ENCODE measurements at regions not wholly inside any gene's neighbourhood (a gene's known extent, or its start where the extent isn't known, plus 50 kb on each side); places are given as distances from the start of the nearest gene placed in this dataset.

DNA sequence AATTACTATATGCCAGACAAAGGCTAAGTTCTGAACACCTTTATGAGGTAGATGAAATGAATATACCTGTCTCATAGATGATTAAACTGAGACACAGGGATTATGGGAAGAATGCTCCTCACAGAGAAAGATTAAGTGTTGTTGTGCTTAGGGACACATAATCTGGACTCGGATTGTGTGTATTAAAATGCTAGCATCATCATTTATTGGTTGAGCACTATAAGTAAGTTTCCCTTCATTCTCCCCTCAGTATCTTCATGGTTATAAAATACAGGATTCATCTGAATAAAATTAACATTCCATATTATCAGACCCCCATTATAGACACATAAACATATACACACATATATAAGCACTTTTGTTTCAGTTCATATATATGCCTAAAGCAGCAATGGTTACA is 463.5 kb downstream of the PPP4R3C start:
- no peaks in the 10 kb centered on the region for H3F3A ChIP-seq (ENCODE audit: control insufficient read depth, insufficient read depth)
- H3K79me2 ChIP-seq (ENCODE audit: control insufficient read depth, low read length), result no peaks in the 10 kb centered on the region
- no peaks in the 10 kb centered on the region for H3K9me2 ChIP-seq (replicated peaks; ENCODE audit: control insufficient read depth, low read length)
- no peaks in the 10 kb centered on the region for H3K9me3 ChIP-seq (ENCODE audit: control insufficient read depth, insufficient read depth, low read length)
- no peaks in the 10 kb centered on the region for H3K4me1 ChIP-seq (ENCODE audit: control insufficient read depth, low read length)
- H3K27ac ChIP-seq (ENCODE audit: low read depth, low read length), result no peak overlapping the region
- TF ChIP-seq, protein P1, sequence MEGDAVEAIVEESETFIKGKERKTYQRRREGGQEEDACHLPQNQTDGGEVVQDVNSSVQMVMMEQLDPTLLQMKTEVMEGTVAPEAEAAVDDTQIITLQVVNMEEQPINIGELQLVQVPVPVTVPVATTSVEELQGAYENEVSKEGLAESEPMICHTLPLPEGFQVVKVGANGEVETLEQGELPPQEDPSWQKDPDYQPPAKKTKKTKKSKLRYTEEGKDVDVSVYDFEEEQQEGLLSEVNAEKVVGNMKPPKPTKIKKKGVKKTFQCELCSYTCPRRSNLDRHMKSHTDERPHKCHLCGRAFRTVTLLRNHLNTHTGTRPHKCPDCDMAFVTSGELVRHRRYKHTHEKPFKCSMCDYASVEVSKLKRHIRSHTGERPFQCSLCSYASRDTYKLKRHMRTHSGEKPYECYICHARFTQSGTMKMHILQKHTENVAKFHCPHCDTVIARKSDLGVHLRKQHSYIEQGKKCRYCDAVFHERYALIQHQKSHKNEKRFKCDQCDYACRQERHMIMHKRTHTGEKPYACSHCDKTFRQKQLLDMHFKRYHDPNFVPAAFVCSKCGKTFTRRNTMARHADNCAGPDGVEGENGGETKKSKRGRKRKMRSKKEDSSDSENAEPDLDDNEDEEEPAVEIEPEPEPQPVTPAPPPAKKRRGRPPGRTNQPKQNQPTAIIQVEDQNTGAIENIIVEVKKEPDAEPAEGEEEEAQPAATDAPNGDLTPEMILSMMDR (IDR thresholded peaks at IDR 0.05; ENCODE audit: low read depth, low read length, poor library complexity, severe bottlenecking), result no peak
- no peak for TF ChIP-seq EZH2phosphoT487 (IDR thresholded peaks at IDR 0.05; ENCODE audit: borderline replicate concordance, low read length)
- no peaks in the 10 kb centered on the region for H3K27me3 ChIP-seq (ENCODE audit: control insufficient read depth, low read length)
- H3K4me2 ChIP-seq (ENCODE audit: low read length), result no peak overlapping the region
- no peaks in the 10 kb centered on the region for H3K36me3 ChIP-seq (ENCODE audit: control insufficient read depth, low read length)
- no peak overlapping the region for H3K4me3 ChIP-seq (ENCODE audit: low read length)
- H4K20me1 ChIP-seq (ENCODE audit: control insufficient read depth, insufficient read depth, low read depth, low read length), result no peaks in the 10 kb centered on the region

DNA sequence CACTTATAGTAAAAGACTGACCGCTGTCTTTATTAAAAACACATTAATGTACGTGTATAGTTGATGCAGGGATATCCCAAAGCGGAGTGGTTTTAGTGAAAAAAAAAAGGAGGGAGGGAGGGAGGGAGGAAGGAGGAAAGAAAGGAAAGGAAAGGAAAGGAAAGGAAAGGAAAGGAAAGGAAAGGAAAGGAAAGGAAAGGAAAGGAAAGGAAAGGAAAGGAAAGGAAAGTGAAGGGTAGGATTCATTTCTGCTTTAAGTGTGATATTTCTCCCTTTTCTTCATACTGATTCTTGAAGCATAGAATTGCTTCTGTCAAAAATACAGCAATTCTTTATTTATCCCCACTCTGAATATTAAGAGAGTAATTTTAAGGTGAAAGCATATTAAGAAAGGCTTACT is 504.9 kb downstream of the PPP4R3C start:
- Histone ChIP-seq H3K4me1 (ENCODE audit: control insufficient read depth, low read length) (no peaks in the 10 kb centered on the region), H3K4me2 (ENCODE audit: low read length) (no peak overlapping the region), H4K20me1 (ENCODE audit: control insufficient read depth, insufficient read depth, low read depth, low read length) (no peaks in the 10 kb centered on the region), H3K79me2 (ENCODE audit: control insufficient read depth, low read length) (no peaks in the 10 kb centered on the region), H3K27ac (ENCODE audit: low read depth, low read length) (no peak overlapping the region), H3K9me2 (replicated peaks; ENCODE audit: control insufficient read depth, low read length) (no peaks in the 10 kb centered on the region), H3K27me3 (ENCODE audit: control insufficient read depth, low read length) (no peaks in the 10 kb centered on the region), H3K36me3 (ENCODE audit: control insufficient read depth, low read length) (no peaks in the 10 kb centered on the region), H3F3A (ENCODE audit: control insufficient read depth, insufficient read depth) (no peaks in the 10 kb centered on the region), H3K4me3 (ENCODE audit: low read length) (no peak overlapping the region), H3K9me3 (ENCODE audit: control insufficient read depth, insufficient read depth, low read length) (no peaks in the 10 kb centered on the region)
- TF ChIP-seq, protein P1 (IDR thresholded peaks at IDR 0.05; ENCODE audit: low read depth, low read length, poor library complexity, severe bottlenecking), result no peak
- TF ChIP-seq EZH2phosphoT487 (IDR thresholded peaks at IDR 0.05; ENCODE audit: borderline replicate concordance, low read length), result no peak

DNA sequence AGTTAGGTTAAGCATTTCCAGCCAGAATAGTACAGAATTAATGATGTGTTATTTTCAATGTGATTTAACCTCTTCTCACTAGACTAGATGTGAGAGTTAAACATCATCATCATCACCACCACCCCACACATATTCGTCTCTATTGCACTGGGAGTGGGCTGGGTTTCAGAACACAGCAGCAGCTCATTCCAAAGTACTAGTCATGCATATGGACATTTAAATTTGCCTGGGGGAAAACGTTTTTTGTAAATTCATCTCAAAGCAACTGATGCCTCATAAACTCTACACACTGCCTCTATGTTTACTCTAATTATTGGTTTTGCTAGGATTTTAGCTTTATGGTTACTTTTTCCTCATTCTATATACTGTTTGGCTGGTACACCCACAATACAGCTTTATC is 509.1 kb downstream of the PPP4R3C start:
- Histone ChIP-seq H3K4me1 (ENCODE audit: control insufficient read depth, low read length) (no peaks in the 10 kb centered on the region), H3K27me3 (ENCODE audit: control insufficient read depth, low read length) (no peaks in the 10 kb centered on the region), H3F3A (ENCODE audit: control insufficient read depth, insufficient read depth) (no peaks in the 10 kb centered on the region), H3K9me2 (replicated peaks; ENCODE audit: control insufficient read depth, low read length) (no peaks in the 10 kb centered on the region), H3K4me3 (ENCODE audit: low read length) (no peak overlapping the region), H3K4me2 (ENCODE audit: low read length) (no peak overlapping the region), H4K20me1 (ENCODE audit: control insufficient read depth, insufficient read depth, low read depth, low read length) (no peaks in the 10 kb centered on the region), H3K36me3 (ENCODE audit: control insufficient read depth, low read length) (no peaks in the 10 kb centered on the region), H3K9me3 (ENCODE audit: control insufficient read depth, insufficient read depth, low read length) (no peaks in the 10 kb centered on the region), H3K27ac (ENCODE audit: low read depth, low read length) (no peak overlapping the region), H3K79me2 (ENCODE audit: control insufficient read depth, low read length) (no peaks in the 10 kb centered on the region)
- TF ChIP-seq, protein P1 (IDR thresholded peaks at IDR 0.05; ENCODE audit: low read depth, low read length, poor library complexity, severe bottlenecking), result no peak
- TF ChIP-seq EZH2phosphoT487 (IDR thresholded peaks at IDR 0.05; ENCODE audit: borderline replicate concordance, low read length), result no peak

DNA sequence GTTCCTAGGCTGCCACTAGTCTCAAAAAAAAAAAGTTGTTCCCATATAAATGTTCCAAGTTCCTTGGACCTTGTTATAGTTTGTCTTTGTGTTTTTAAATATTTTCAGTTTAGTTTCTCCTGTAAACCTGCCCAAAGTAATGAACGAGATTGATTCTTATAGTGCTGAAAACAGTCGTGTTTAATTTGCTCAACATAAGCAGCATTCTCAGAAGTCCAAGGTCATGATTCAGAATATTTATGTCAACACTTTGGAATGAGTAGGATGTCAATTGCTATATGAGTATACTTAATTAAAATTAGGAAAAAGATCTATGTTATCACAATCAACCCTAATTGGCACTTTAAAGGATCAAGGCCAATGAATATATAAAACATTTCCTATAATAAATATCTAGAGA is 510.9 kb downstream of the PPP4R3C start:
- TF ChIP-seq, protein P1 (IDR thresholded peaks at IDR 0.05; ENCODE audit: low read depth, low read length, poor library complexity, severe bottlenecking), result no peak
- TF ChIP-seq EZH2phosphoT487 (IDR thresholded peaks at IDR 0.05; ENCODE audit: borderline replicate concordance, low read length), result no peak
- H3K36me3 ChIP-seq (ENCODE audit: control insufficient read depth, low read length), result no peaks in the 10 kb centered on the region
- no peaks in the 10 kb centered on the region for H4K20me1 ChIP-seq (ENCODE audit: control insufficient read depth, insufficient read depth, low read depth, low read length)
- H3K4me3 ChIP-seq (ENCODE audit: low read length), result no peak overlapping the region
- no peak overlapping the region for H3K4me2 ChIP-seq (ENCODE audit: low read length)
- H3K9me3 ChIP-seq (ENCODE audit: control insufficient read depth, insufficient read depth, low read length), result no peaks in the 10 kb centered on the region
- H3K9me2 ChIP-seq (replicated peaks; ENCODE audit: control insufficient read depth, low read length), result no peaks in the 10 kb centered on the region
- no peaks in the 10 kb centered on the region for H3F3A ChIP-seq (ENCODE audit: control insufficient read depth, insufficient read depth)
- no peaks in the 10 kb centered on the region for H3K27me3 ChIP-seq (ENCODE audit: control insufficient read depth, low read length)
- H3K4me1 ChIP-seq (ENCODE audit: control insufficient read depth, low read length), result no peaks in the 10 kb centered on the region
- no peak overlapping the region for H3K27ac ChIP-seq (ENCODE audit: low read depth, low read length)
- no peaks in the 10 kb centered on the region for H3K79me2 ChIP-seq (ENCODE audit: control insufficient read depth, low read length)
